PFSK-1 (cell line): ENCODE measurements at regions not wholly inside any gene's neighbourhood (a gene's known extent, or its start where the extent isn't known, plus 50 kb on each side); places are given as distances from the start of the nearest gene placed in this dataset.

Source experiments
- FOXP2 ChIP-seq: optimal IDR thresholded peaks from 2 replicates; pipeline ENCODE3; 2011; ENCODE audit warnings: borderline replicate concordance, control low read depth, inconsistent platforms; ENCODE audit not compliant: insufficient read depth; ENCODE audit errors: extremely low read length, extremely low read depth
- POLR2AphosphoS5 ChIP-seq: IDR thresholded peaks from 2 replicates; pipeline ENCODE4 v1.6.1; 2012; ENCODE audit warnings: low read depth, mild to moderate bottlenecking, control low read depth, low read length, moderate library complexity
- REST ChIP-seq, 2 experiments: IDR thresholded peaks; 2 replicates each; pipeline versions ENCODE4 v1.6.1 to v1.8.0; 2011 to 2012; ENCODE audit warnings: low read depth in 2 of 2, low read length in 2 of 2, control low read depth in 1 of 2, inconsistent platforms in 1 of 2, mild to moderate bottlenecking in 1 of 2, moderate library complexity in 1 of 2; ENCODE audit not compliant: insufficient read depth in 1 of 2
- SIN3A ChIP-seq: IDR thresholded peaks from 2 replicates; pipeline ENCODE4 v1.6.1; 2012; ENCODE audit warnings: mild to moderate bottlenecking, low read length, moderate library complexity, borderline replicate concordance; ENCODE audit not compliant: insufficient read depth
- TAF1 ChIP-seq: IDR thresholded peaks from 2 replicates; pipeline ENCODE4 v1.6.1; 2012; ENCODE audit warnings: low read length, control low read depth, borderline replicate concordance; ENCODE audit not compliant: insufficient read depth

GRCh38 chr21:18772404-18772803, 368.8 kb upstream of the TMPRSS15 start:
- TF ChIP-seq TAF1 (no peak), POLR2AphosphoS5 (no peak), SIN3A (no peak), REST (IDR thresholded peaks at IDR 0.05; ENCODE audit: insufficient read depth in 1 of 2, low read depth in 2 of 2, low read length in 2 of 2) (no peak), FOXP2 (no peak)

GRCh38 chr21:18772897-18773296, 369.3 kb upstream of the TMPRSS15 start:
- TF ChIP-seq FOXP2 (no peak), TAF1 (no peak), REST (IDR thresholded peaks at IDR 0.05; ENCODE audit: insufficient read depth in 1 of 2, low read depth in 2 of 2, low read length in 2 of 2) (no peak), SIN3A (no peak), POLR2AphosphoS5 (no peak)

- TF ChIP-seq SIN3A (no peak), FOXP2 (no peak), POLR2AphosphoS5 (no peak), TAF1 (no peak), REST (IDR thresholded peaks at IDR 0.05; ENCODE audit: insufficient read depth in 1 of 2, low read depth in 2 of 2, low read length in 2 of 2) (no peak)
Observed at GRCh38 chr21:18776936-18777335, 373.4 kb upstream of the TMPRSS15 start.

GRCh38 chr21:18782721-18783120, 379.1 kb upstream of the TMPRSS15 start:
- no peak for TF ChIP-seq REST (IDR thresholded peaks at IDR 0.05; ENCODE audit: insufficient read depth in 1 of 2, low read depth in 2 of 2, low read length in 2 of 2)
- TF ChIP-seq POLR2AphosphoS5 = no peak
- TF ChIP-seq TAF1 = no peak
- TF ChIP-seq FOXP2 = no peak
- TF ChIP-seq SIN3A = no peak

- no peak for TF ChIP-seq POLR2AphosphoS5
- TF ChIP-seq FOXP2 = no peak
Observed at GRCh38 chr21:18801468-18801867, 397.9 kb upstream of the TMPRSS15 start.
